HUDEP-2 (cell line): ENCODE measurements at regions not wholly inside any gene's neighbourhood (a gene's known extent, or its start where the extent isn't known, plus 50 kb on each side); places are given as distances from the start of the nearest gene placed in this dataset.
"Not testable (repeated sequence)": the region's sequence is repeated elsewhere in the genome, so short reads cannot be mapped to it uniquely, and the experiment has no call there.

Experiments
- DNase-seq, 76 experiments: peaks; one replicate each; lab custom pipeline; 2025; ENCODE audit not compliant: unreplicated experiment in 76 of 76; lab: John Stamatoyannopoulos, UW

DNA sequence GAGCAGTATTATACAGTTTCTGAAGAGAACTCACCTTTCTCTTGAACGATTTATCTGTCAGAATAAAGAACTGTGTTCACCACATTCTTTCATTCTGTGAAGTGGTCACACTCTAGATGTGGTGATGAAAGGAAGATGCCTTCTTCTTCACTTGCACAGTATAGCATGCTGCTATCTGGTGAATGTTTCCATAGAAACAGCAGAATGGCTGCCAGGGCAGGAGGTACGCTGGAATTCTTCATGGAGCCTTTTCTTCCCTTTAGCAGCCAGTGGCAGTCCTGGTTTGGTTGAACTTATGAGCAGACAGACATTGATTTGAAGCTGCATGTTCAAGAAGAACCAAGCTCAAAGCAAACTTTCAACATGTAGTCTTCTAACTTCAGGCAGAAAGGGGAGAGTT lies 1157.9 kb upstream of the LRRTM1 start:
- no peak for DNase-seq

GRCh38 chr2:81445176-81445575 lies 1140.6 kb upstream of the LRRTM1 start:
- DNase-seq, result no peak

DNA sequence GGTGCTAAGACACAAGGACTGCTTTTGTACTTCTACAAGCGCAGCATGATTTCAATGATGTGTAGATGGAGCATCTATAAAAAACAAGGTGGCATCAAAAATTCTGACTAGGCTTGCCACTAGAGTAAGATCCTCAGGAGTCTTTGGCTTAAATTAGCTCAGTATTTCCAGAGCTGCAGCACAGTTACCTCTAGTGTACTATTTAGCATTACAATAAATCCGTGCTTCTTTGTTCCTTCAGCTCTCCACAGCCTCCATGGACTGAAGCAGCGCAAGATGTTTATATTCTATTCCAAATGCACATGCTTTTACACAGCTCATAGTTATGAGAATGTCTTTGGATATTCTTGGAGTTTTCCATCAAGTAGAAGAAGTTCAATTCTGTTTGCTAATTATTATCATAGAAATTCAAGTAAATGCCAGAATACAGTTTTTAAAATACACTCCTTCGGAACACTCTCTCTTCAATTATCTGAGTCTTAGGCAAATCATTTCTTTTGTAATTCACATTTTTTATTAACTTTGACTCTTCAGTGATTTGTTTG lies 1133.0 kb upstream of the LRRTM1 start:
- DNase-seq, result no peak

GRCh38 chr2:81436256-81436655 lies 1131.7 kb upstream of the LRRTM1 start:
- DNase-seq, result no peak

DNA sequence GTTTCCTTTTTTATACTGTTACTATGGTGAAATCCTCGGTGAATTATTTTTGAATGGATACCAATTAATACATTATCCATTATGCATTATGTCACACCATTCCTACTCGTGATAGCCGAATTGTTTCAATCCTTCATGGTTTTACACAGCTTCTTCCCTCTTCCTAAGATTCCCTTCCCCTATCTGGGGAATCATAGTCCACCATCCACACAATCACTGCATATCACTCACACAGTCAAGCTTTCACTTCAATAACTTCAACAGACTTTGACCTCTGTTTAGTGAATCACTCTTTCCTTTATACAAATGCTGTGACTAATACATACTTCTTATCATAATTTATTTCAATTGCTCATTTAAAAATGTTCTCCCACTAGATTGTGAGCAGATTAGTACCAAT lies 1108.1 kb upstream of the LRRTM1 start:
- DNase-seq, result no peak

DNA sequence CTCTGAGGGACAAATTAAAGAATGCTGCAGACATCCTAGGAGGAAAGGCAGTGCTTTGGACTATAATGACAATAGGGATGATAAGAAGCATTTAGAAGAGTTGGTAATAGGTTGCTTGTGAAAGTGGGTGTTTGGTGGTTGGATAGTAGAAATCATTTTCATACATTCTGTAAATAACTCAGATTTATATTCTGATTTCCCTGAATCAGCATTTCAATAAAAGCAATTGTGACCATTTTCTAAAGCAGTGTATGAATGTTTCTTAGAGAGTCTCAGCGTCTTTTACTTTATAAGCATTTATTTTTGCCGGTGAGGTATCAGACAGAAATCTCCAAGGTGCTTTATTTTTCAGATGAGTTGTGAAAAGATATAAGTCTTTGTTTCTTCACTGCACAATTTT lies 1099.0 kb upstream of the LRRTM1 start:
- no peak for DNase-seq

DNA sequence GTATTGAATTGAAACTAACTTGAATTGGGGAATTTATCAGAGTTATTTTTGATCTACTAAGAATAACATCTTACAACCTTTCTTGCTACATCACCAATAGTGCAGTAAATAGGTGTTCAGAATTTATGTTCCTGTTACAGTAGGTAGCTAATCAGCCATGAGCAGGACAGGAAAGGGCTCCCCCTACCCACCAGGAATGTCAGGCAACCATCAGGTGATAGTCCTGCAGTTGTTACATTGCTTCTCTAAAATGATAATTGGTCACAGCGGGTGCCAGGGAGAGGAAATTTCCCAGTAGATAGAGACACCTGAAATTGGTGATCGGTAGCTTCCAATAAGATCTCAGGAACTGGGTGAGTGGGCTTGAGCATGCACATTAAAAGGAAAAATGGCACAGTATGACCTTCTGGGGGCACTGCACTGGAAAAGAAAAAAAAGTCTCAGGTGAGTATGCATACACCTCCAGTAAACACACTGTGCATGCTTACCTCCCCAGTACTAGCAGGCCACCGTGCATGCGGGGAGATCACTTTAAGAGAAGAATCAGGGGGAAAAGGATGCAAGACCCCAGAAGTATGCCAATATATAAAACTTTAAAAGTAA lies 1092.0 kb upstream of the LRRTM1 start:
- DNase-seq, result no peak

GRCh38 chr2:81395746-81396145 lies 1091.2 kb upstream of the LRRTM1 start:
- no peak for DNase-seq

DNA sequence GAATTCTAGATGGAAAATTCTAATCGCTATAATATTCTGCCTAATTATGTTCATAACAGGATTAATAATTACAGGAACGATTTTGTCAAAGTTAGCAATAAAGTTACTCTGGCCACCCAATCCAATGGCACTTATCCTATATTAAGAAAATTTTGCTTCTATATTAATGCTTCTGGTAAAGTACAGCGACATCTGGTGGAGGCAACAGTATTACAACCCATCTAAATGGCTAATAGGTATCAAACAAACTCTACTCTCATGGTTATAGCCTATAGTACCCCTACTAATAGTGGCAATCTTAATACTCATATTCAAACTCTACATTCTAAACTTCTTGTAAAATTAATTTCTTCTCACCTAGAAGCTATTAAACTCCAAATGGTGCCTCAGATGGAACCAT lies 1084.7 kb upstream of the LRRTM1 start:
- peak in 3 of 76 experiments; percentile 0 to 6 (median 1) for DNase-seq

- DNase-seq, result no peak
Observed at GRCh38 chr2:81363800-81364199, 1059.2 kb upstream of the LRRTM1 start.

DNA sequence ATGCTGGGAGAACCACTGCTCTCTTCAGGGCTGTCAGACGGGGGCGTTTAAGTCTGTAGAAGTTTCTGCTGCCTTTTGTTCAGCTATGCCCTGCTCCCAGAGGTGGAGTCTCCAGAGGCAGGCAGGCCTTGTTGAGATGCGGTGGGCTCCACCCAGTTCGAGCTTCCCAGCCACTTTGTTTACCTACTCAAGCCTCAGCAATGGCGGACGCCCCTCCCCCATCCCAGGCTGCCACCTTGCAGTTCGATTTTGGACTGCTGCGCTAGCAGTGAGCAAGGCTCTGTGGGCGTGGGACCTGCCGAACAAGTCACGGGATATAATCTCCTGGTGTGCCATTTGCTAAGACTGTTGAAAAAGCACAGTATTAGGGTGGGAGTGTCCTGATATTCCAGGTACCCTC lies 1057.9 kb upstream of the LRRTM1 start:
- not testable (repeated sequence) for DNase-seq

GRCh38 chr2:81355436-81355835 lies 1050.9 kb upstream of the LRRTM1 start:
- no peak for DNase-seq

- DNase-seq, result no peak
Observed at GRCh38 chr2:81334046-81334445, 1029.5 kb upstream of the LRRTM1 start.

DNA sequence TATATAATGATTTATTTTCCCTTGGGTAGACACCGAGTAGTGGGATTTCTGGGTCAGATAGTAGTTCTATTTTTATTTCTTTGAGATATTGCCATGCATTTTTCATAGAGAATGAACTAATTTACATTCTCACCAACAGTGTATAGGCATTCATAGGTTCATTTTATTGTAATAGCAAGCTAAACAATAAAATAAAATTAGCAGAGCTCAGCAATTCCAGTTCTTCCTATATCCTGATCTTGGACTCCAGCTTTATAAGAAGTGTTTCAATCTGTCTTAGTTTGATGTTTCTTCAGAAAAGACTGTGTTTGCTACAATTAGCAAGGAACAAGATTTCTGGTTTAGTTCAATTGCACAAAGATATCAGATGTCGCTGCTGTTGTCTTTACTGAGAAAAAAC lies 1024.4 kb upstream of the LRRTM1 start:
- DNase-seq, result no peak

DNA sequence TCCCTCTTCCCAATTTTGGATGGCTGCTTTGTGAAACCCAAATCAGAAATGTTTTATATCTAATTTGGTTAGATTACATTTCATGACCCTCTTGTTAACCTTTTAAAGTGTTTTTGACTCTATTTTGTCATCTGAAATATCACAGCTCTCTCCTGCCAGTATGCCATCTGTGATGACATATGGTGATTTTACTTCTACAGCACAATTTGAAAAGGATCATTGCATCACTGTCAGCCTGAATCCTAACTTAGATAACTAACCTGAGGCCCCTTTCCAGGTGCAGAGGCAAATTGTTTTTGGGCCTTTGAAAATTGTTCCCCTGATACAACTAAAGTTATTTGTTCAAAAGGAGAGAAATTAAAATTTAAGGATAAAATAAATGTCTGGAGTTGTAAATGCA lies 1023.4 kb upstream of the LRRTM1 start:
- DNase-seq, result no peak

- DNase-seq, result no peak
Observed at GRCh38 chr2:81324046-81324445, 1019.5 kb upstream of the LRRTM1 start.

GRCh38 chr2:81304154-81304830 lies 999.7 kb upstream of the LRRTM1 start:
- no peak for DNase-seq

GRCh38 chr2:81303321-81303720 lies 998.8 kb upstream of the LRRTM1 start:
- DNase-seq, result no peak

GRCh38 chr2:81299841-81300240 lies 995.3 kb upstream of the LRRTM1 start:
- no peak for DNase-seq

DNA sequence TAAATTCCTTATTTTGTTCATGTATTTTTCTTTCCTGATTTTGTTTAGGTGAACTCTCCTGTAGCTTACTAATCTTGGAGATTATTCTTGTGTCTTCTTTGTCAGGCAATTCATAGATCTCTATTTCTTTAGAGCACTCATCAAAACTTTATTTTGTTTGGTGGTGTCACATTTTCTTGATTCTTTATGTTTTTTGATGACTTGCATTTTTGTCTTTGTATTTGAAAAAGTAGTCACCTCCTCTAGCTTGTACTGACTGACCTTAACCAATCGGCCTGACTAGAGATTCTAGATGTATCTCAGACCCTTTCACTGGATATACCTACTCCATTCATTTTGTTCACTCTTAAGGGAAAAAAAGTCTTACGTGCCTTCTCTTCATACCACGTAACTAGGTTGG lies 986.3 kb upstream of the LRRTM1 start:
- no peak for DNase-seq

GRCh38 chr2:81283081-81283480 lies 978.5 kb upstream of the LRRTM1 start:
- DNase-seq, result no peak

DNA sequence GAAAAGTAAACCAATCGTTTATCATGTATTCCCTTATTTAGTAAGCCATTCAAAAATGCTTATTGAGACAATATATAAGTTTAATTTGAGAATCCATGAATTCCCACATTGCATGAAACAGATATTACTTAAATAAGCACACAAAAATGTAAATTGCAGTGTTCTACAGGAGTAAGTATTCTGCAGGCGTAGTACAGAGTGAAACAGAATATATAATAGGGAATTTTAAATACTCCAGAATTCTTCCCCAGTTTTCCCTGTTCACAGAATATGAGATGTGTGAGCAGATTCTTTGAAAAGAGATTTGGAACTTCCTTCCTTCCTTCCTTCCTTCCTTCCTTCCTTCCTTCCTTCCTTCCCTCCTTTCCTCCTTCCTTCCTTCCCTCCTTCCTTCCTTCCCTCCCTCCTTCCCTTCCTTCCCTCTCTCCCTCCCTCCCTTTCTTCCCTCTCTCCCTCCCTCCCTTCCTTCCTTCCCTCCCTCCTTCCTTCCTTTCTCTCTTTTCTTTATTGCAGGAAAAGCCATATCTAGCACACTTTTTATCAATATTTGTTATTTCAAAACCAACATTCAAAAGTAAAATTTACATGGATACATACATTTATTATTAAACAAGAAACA lies 977.7 kb upstream of the LRRTM1 start:
- DNase-seq, result no peak
